Peyer's patch (tissue), 4 donors: ENCODE measurements at regions not wholly inside any gene's neighbourhood (a gene's known extent, or its start where the extent isn't known, plus 50 kb on each side); places are given as distances from the start of the nearest gene placed in this dataset.

Experiments
- DNase-seq, 3 donors: peaks; one replicate each; pipeline ENCODE4 v3.0.0-alpha.2; 2017 to 2019
- H3K27ac ChIP-seq, 4 donors: fragments of 200-600 bp; sonication (generic); one replicate each; pipeline ENCODE4 v1.5.1; 2016 to 2019
- H3K27me3 ChIP-seq, 2 donors: fragments of 200-600 bp; sonication (generic); one replicate each; pipeline ENCODE4 v1.5.1; 2019
- H3K36me3 ChIP-seq, 3 donors: fragments of 200-600 bp; sonication (generic); one replicate each; pipeline ENCODE4 v1.5.1; 2016 to 2019
- H3K4me1 ChIP-seq, 4 donors: fragments of 200-600 bp; sonication (generic); one replicate each; pipeline ENCODE4 v1.5.1; 2016 to 2019
- H3K4me3 ChIP-seq, 4 donors: fragments of 200-600 bp; sonication (generic); 1 replicate in 3 of 4; 2 replicates in 1 of 4; pipeline ENCODE4 v1.5.1; 2016 to 2019; ENCODE audit warnings: mild to moderate bottlenecking in 1 of 4
- H3K9me3 ChIP-seq, 4 donors: fragments of 200-600 bp; sonication (generic); one replicate each; pipeline ENCODE4 v1.5.1; 2016 to 2019; ENCODE audit warnings: mild to moderate bottlenecking in 1 of 4
- CTCF ChIP-seq, 6 experiments: fragments of 450-650 bp in 4 of 6; fragments of 200-600 bp in 2 of 6; sonication (generic) in 1 of 6; IDR thresholded peaks; one replicate each; pipeline ENCODE4 v1.5.1; 2017 to 2019; ENCODE audit warnings: antibody characterized with exemption in 6 of 6, mild to moderate bottlenecking in 3 of 6, moderate library complexity in 1 of 6
- POLR2A ChIP-seq, 2 donors: fragments of 450-650 bp; IDR thresholded peaks; one replicate each; pipeline ENCODE4 v1.5.1; 2017; ENCODE audit warnings: antibody characterized with exemption in 2 of 2, mild to moderate bottlenecking in 2 of 2, moderate library complexity in 2 of 2

- Histone ChIP-seq H3K4me1 (peaks cover 0 to 3% (median 0%) of the 10 kb centered on the region in 4 donors), H3K4me3 (no peak overlapping the region), H3K36me3 (no peaks in the 10 kb centered on the region), H3K27ac (no peak overlapping the region), H3K9me3 (no peaks in the 10 kb centered on the region), H3K27me3 (no peaks in the 10 kb centered on the region)
- no peak for TF ChIP-seq POLR2A (IDR thresholded peaks at IDR 0.05)
- TF ChIP-seq CTCF (IDR thresholded peaks at IDR 0.05): no peak
- DNase-seq: no peak
Measured at GRCh38 chr12:92511786-92512185, 191.0 kb upstream of the PLEKHG7 start.

GRCh38 chr12:92509156-92509738 is 193.5 kb upstream of the PLEKHG7 start:
- TF ChIP-seq POLR2A (IDR thresholded peaks at IDR 0.05) (no peak), CTCF (IDR thresholded peaks at IDR 0.05) (no peak)
- H3K9me3 ChIP-seq: no peaks in the 10 kb centered on the region
- no peaks in the 10 kb centered on the region for H3K27me3 ChIP-seq
- no peak for DNase-seq
- H3K4me3 ChIP-seq: no peak overlapping the region
- no peaks in the 10 kb centered on the region for H3K36me3 ChIP-seq
- no peak overlapping the region for H3K27ac ChIP-seq
- H3K4me1 ChIP-seq: peaks cover 0 to 27% (median 9%) of the 10 kb centered on the region in 4 donors

GRCh38 chr12:92506891-92507290 is 195.9 kb upstream of the PLEKHG7 start:
- Histone ChIP-seq H3K36me3 (no peaks in the 10 kb centered on the region), H3K9me3 (no peaks in the 10 kb centered on the region), H3K4me1 (peaks cover 3 to 43% (median 18%) of the 10 kb centered on the region in 4 donors), H3K27ac (peak overlapping the region in 2 of 4 donors; percentile 75 to 78), H3K4me3 (no peak overlapping the region), H3K27me3 (no peaks in the 10 kb centered on the region)
- no peak for TF ChIP-seq POLR2A (IDR thresholded peaks at IDR 0.05)
- TF ChIP-seq CTCF (IDR thresholded peaks at IDR 0.05): no peak
- DNase-seq: no peak

GRCh38 chr12:92506460-92506859 is 196.3 kb upstream of the PLEKHG7 start:
- DNase-seq: no peak
- TF ChIP-seq CTCF (IDR thresholded peaks at IDR 0.05): no peak
- no peak for TF ChIP-seq POLR2A (IDR thresholded peaks at IDR 0.05)

GRCh38 chr12:92505254-92506231 is 197.2 kb upstream of the PLEKHG7 start:
- peaks cover 3 to 43% (median 18%) of the 10 kb centered on the region in 4 donors for H3K4me1 ChIP-seq
- TF ChIP-seq CTCF (IDR thresholded peaks at IDR 0.05): no peak
- TF ChIP-seq POLR2A (IDR thresholded peaks at IDR 0.05): no peak
- peak; percentile 68 to 92 (median 68) for DNase-seq

More at GRCh38 chr12:92506460-92506859, 196.3 kb upstream of the PLEKHG7 start:
- Histone ChIP-seq H3K9me3 (no peaks in the 10 kb centered on the region), H3K27ac (peak overlapping the region; percentile 75 to 81 (median 78)), H3K36me3 (no peaks in the 10 kb centered on the region), H3K27me3 (no peaks in the 10 kb centered on the region), H3K4me1 (peaks cover 3 to 43% (median 18%) of the 10 kb centered on the region in 4 donors), H3K4me3 (no peak overlapping the region)

More at GRCh38 chr12:92505254-92506231, 197.2 kb upstream of the PLEKHG7 start:
- Histone ChIP-seq H3K27me3 (no peaks in the 10 kb centered on the region), H3K36me3 (no peaks in the 10 kb centered on the region), H3K9me3 (no peaks in the 10 kb centered on the region), H3K4me3 (peak overlapping the region in 2 of 4 donors; percentile 15 to 31), H3K27ac (peak overlapping the region; percentile 75 to 81 (median 78))
